GM21423 (cell line): ENCODE measurements at regions not wholly inside any gene's neighbourhood (a gene's known extent, or its start where the extent isn't known, plus 50 kb on each side); places are given as distances from the start of the nearest gene placed in this dataset.
"Not testable (repeated sequence)": the region's sequence is repeated elsewhere in the genome, so short reads cannot be mapped to it uniquely, and the experiment has no call there.

Experiments
- ATAC-seq: cut with Tn5 transposase; IDR thresholded peaks from one replicate; pipeline ENCODE4 v1.9.1; 2021; ENCODE audit warnings: mild to moderate bottlenecking, moderate library complexity; ENCODE audit not compliant: unreplicated experiment

- ATAC-seq = no peak
Measured at GRCh38 chr13:97719736-97720135, 233.7 kb upstream of the IPO5 start.

- no peak for ATAC-seq
Measured at GRCh38 chr13:97720896-97721295, 232.6 kb upstream of the IPO5 start.

GRCh38 chr13:97723655-97724054 is 229.8 kb upstream of the IPO5 start:
- ATAC-seq = no peak

GRCh38 chr13:97724450-97724849 is 229.0 kb upstream of the IPO5 start:
- ATAC-seq = no peak

- no peak for ATAC-seq
Measured at GRCh38 chr13:97726664-97727280, 226.7 kb upstream of the IPO5 start.

GRCh38 chr13:97727991-97728390 is 225.5 kb upstream of the IPO5 start:
- no peak for ATAC-seq

- ATAC-seq = no peak
Measured at GRCh38 chr13:97736436-97736835, 217.0 kb upstream of the IPO5 start.

- ATAC-seq = no peak
Measured at GRCh38 chr13:97742084-97742483, 211.4 kb upstream of the IPO5 start.

- ATAC-seq = no peak
Measured at GRCh38 chr13:97743938-97744337, 209.5 kb upstream of the IPO5 start.

- no peak for ATAC-seq
Measured at GRCh38 chr13:97746649-97747048, 206.8 kb upstream of the IPO5 start.

GRCh38 chr13:97749174-97749573 is 204.3 kb upstream of the IPO5 start:
- ATAC-seq = no peak

GRCh38 chr13:97751477-97751876 is 202.0 kb upstream of the IPO5 start:
- no peak for ATAC-seq

- ATAC-seq = no peak
Measured at GRCh38 chr13:97752961-97753668, 200.4 kb upstream of the IPO5 start.

- ATAC-seq = no peak
Measured at GRCh38 chr13:97753942-97754670, 199.4 kb upstream of the IPO5 start.

GRCh38 chr13:97757807-97758206 is 195.7 kb upstream of the IPO5 start:
- ATAC-seq = no peak

- ATAC-seq = no peak
Measured at GRCh38 chr13:97758317-97758716, 195.2 kb upstream of the IPO5 start.

GRCh38 chr13:97761796-97762540 is 191.5 kb upstream of the IPO5 start:
- no peak for ATAC-seq

GRCh38 chr13:97766749-97767148 is 186.7 kb upstream of the IPO5 start:
- ATAC-seq = no peak

GRCh38 chr13:97768134-97768533 is 185.3 kb upstream of the IPO5 start:
- no peak for ATAC-seq

GRCh38 chr13:97770231-97770630 is 183.2 kb upstream of the IPO5 start:
- not testable (repeated sequence) for ATAC-seq

- not testable (repeated sequence) for ATAC-seq
Measured at GRCh38 chr13:97772466-97772865, 181.0 kb upstream of the IPO5 start.
